ENCODE measurements at regions not wholly inside any gene's neighbourhood (a gene's known extent, or its start where the extent isn't known, plus 50 kb on each side); places are given as distances from the start of the nearest gene placed in this dataset.

DNA sequence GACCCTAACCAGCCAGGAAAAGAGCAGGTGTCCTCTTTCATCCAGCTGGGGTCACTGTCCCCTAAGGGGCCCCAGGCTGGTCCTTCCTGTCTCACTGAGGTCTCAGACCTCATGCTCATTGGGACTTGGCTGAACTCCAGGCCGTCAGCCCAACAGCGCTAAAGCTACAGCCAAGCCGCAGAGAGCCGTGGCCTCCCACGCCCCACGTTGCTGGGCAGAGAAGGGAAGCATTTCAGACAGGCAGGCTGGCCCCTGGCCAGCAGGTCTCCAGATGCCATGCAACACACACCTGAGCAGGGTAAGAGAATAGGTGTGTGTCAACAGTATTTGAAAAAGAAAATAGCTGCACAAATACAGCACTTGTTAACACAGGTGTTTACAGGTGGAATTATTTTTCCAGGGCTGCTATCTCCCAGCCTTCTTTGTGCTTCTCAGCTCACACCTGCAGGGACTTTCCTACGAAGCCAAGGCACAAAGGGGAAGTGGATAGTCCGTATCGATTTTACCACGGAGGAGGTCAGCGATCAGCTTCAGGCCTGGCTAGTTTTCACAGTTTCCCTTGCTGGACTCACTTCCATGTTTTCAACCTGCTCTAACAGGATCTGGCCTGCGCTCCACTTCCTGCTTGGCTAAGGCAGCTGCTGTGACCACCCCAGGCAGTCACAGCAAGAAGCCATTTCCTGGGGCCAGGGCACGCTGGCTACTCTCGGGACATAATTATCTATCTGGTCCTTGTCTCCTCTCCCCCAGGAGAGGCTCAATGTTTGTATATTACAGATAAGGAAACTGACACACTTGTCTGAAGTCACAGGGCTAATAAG lies 156.1 kb upstream of the ID2 start:
- no peaks in the 10 kb centered on the region for H3K36me3 ChIP-seq
- H3K27me3 ChIP-seq: no peaks in the 10 kb centered on the region
- peak overlapping the region; percentile 69 to 88 (median 77) for H3K4me2 ChIP-seq
- H3K4me3 ChIP-seq: no peak overlapping the region
- peaks cover 0 to 9% (median 3%) of the 10 kb centered on the region in 11 experiments; a peak in 15 of 22 replicates for H3K9me3 ChIP-seq (replicated peaks in 1 of 11)
- H3K4me1 ChIP-seq: peaks cover 85 to 100% (median 96%) of the 10 kb centered on the region in 10 experiments
- peak overlapping the region in 5 of 11 experiments; percentile 6 to 41 (median 23); a peak in 5 of 22 replicates for H3K9ac ChIP-seq
- peak overlapping the region in 10 of 11 experiments; percentile 37 to 64 (median 53); a peak in 20 of 22 replicates for H3K27ac ChIP-seq
- TF ChIP-seq Cebpa-rat (IDR thresholded peaks at IDR 0.05): no peak
- H4K20me1 ChIP-seq: no peaks in the 10 kb centered on the region

DNA sequence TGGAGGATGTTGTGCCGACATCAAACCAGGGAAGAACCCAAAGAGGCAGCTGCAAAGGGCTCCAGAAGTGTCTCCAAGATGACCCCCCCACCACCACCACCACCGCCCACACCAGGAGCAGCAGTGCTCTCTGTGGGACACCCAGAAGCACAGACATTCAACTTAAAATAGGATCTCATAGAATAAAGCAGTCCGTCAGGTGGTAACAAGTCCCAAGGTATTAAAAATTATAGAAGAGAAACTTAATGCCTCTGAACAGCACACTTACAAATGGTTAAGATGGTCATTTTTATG lies 155.5 kb upstream of the ID2 start:
- Histone ChIP-seq H3K4me2 (peak overlapping the region; percentile 69 to 88 (median 77)), H3K9me3 (replicated peaks in 1 of 11) (peaks cover 4 to 15% (median 8%) of the 10 kb centered on the region in 11 experiments), H3K4me1 (peaks cover 80 to 95% (median 90%) of the 10 kb centered on the region in 10 experiments), H3K27me3 (no peaks in the 10 kb centered on the region), H3K9ac (peak overlapping the region in 5 of 11 experiments; percentile 6 to 41 (median 23); a peak in 5 of 22 replicates), H3K36me3 (peaks cover 0 to 3% (median 0%) of the 10 kb centered on the region in 11 experiments; a peak in 3 of 22 replicates), H3K27ac (peak overlapping the region in 10 of 11 experiments; percentile 37 to 64 (median 53); a peak in 18 of 22 replicates), H4K20me1 (no peaks in the 10 kb centered on the region), H3K4me3 (no peak overlapping the region)
- TF ChIP-seq Cebpa-rat (IDR thresholded peaks at IDR 0.05): no peak

DNA sequence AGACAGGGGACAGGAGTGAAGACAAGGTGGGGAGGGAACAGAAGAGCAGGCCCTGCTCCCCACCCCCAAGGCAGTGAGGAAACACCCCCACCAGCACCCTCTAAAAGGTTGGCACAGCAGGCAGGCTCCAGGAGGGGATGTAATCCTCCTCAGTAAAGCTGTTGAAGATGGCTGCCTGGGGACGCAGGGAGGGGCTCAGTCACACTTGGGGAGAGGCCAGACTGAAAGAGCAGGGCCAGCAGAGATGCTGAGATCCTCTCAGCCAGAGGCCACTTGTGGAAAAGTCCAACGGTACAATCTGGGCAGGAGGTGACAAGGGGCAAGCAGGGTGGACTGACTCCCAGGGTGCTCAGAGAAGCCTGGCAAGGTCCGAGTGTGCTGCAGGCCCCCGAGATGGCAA lies 154.8 kb upstream of the ID2 start:
- peak overlapping the region in 9 of 11 experiments; percentile 27 to 64 (median 49); a peak in 14 of 22 replicates for H3K27ac ChIP-seq
- H3K36me3 ChIP-seq: peaks cover 0 to 3% (median 0%) of the 10 kb centered on the region in 11 experiments; a peak in 3 of 22 replicates
- H3K27me3 ChIP-seq: no peaks in the 10 kb centered on the region
- no peak for TF ChIP-seq Cebpa-rat (IDR thresholded peaks at IDR 0.05)
- no peaks in the 10 kb centered on the region for H4K20me1 ChIP-seq
- H3K4me2 ChIP-seq: peak overlapping the region; percentile 69 to 88 (median 77)
- H3K9ac ChIP-seq: no peak overlapping the region
- H3K9me3 ChIP-seq (replicated peaks in 1 of 11): peaks cover 11 to 21% (median 15%) of the 10 kb centered on the region in 11 experiments
- no peak overlapping the region for H3K4me3 ChIP-seq
- H3K4me1 ChIP-seq: peaks cover 73 to 88% (median 85%) of the 10 kb centered on the region in 10 experiments

DNA sequence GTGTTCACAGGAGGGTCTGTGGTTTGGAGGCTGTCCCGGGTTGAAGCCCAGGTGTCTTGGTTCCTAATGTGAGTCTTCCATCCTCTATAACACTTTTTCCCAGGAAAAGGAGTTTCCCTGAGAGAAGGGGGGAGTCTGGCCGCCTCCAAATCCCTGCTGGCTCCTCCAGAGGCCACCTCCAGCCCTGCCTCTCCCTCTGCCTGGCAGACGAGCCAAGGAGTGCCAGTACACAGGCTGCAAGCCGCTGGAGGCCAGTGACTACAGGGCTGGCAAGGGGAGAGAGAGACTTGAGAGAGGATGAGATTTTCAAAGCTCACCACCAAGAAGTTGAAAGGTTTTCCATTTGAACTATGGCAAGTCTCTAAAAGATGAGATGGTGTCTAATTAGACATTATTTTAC lies 154.2 kb upstream of the ID2 start:
- H3K36me3 ChIP-seq: peaks cover 0 to 4% (median 0%) of the 10 kb centered on the region in 11 experiments; a peak in 3 of 22 replicates
- H3K27ac ChIP-seq: peak overlapping the region in 8 of 11 experiments; percentile 27 to 64 (median 50); a peak in 9 of 22 replicates
- H3K27me3 ChIP-seq: no peaks in the 10 kb centered on the region
- peaks cover 18 to 28% (median 21%) of the 10 kb centered on the region in 11 experiments for H3K9me3 ChIP-seq (replicated peaks in 1 of 11)
- H3K4me1 ChIP-seq: peaks cover 67 to 83% (median 78%) of the 10 kb centered on the region in 10 experiments
- H3K4me2 ChIP-seq: peak overlapping the region; percentile 69 to 88 (median 77); a peak in 21 of 22 replicates
- H3K4me3 ChIP-seq: no peak overlapping the region
- no peak overlapping the region for H3K9ac ChIP-seq
- TF ChIP-seq Cebpa-rat (IDR thresholded peaks at IDR 0.05): no peak
- no peaks in the 10 kb centered on the region for H4K20me1 ChIP-seq

DNA sequence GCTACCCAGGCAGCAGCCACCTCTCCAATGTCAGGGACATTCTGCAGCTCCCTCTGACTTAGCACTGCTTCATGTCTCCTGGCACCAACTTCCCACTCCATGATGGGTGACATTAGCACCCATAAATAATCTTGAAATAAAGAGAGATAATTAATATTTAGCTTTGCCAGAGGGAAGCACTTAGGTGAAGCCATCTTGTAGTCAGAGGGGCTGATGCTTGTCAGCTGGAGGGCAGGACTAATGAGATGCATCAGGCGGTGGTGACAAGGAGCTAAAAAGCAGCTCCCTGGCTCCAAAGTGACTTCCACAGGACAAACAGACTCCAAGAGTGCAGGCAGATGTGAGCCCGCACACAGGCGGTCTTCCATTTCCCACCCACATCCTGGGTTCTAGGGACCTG lies 153.0 kb upstream of the ID2 start:
- H3K4me2 ChIP-seq: peak overlapping the region in 10 of 11 experiments; percentile 8 to 86 (median 56); a peak in 20 of 22 replicates
- TF ChIP-seq Cebpa-rat (IDR thresholded peaks at IDR 0.05): no peak

DNA sequence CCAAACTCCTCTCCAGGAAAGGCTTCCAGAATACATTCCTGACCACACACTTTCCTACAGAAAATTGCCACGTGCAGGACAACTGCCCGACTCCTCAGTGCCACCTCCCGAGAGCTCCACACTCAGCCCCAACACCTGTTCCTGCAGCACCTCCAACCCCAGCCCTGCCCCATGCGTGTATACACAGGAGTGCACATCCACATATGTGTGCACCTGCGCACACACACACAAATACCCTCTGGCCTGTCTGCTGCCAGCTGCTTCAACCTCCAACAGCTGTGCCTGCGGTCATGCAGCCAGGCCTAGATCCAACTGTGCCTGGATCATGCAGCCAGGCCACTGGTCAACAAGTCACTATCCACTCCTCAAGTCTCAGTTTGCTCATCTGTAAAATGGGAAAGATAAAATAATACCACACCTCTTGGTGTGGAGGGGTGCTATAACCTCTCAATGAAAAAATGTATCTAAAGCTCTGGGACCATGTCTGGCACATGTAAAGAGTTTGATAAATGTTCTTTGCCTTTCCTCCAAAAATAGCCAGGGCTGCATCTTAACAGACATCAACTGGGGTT lies 152.1 kb upstream of the ID2 start:
- no peak for TF ChIP-seq Cebpa-rat (IDR thresholded peaks at IDR 0.05)
- Histone ChIP-seq H4K20me1 (no peaks in the 10 kb centered on the region), H3K4me2 (peak overlapping the region in 10 of 11 experiments; percentile 29 to 86 (median 56); a peak in 16 of 22 replicates), H3K9me3 (replicated peaks in 1 of 11) (peaks cover 23 to 35% (median 29%) of the 10 kb centered on the region in 11 experiments), H3K9ac (no peak overlapping the region), H3K36me3 (peaks cover 0 to 4% (median 0%) of the 10 kb centered on the region in 11 experiments; a peak in 3 of 22 replicates), H3K4me1 (peaks cover 74 to 83% (median 78%) of the 10 kb centered on the region in 10 experiments), H3K4me3 (no peak overlapping the region), H3K27ac (no peak overlapping the region), H3K27me3 (no peaks in the 10 kb centered on the region)

More for the DNA sequence above, 153.0 kb upstream of the ID2 start:
- H3K4me1 ChIP-seq: peaks cover 71 to 83% (median 78%) of the 10 kb centered on the region in 10 experiments
- peak overlapping the region in 3 of 11 experiments; percentile 8 to 38 (median 20); a peak in 2 of 22 replicates for H3K9ac ChIP-seq
- H4K20me1 ChIP-seq: no peaks in the 10 kb centered on the region
- H3K9me3 ChIP-seq (replicated peaks in 1 of 11): peaks cover 23 to 35% (median 29%) of the 10 kb centered on the region in 11 experiments
- peaks cover 0 to 4% (median 0%) of the 10 kb centered on the region in 11 experiments; a peak in 3 of 22 replicates for H3K36me3 ChIP-seq
- H3K27me3 ChIP-seq: no peaks in the 10 kb centered on the region
- H3K27ac ChIP-seq: peak overlapping the region in 6 of 11 experiments; percentile 6 to 61 (median 24); a peak in 6 of 22 replicates
- no peak overlapping the region for H3K4me3 ChIP-seq

DNA sequence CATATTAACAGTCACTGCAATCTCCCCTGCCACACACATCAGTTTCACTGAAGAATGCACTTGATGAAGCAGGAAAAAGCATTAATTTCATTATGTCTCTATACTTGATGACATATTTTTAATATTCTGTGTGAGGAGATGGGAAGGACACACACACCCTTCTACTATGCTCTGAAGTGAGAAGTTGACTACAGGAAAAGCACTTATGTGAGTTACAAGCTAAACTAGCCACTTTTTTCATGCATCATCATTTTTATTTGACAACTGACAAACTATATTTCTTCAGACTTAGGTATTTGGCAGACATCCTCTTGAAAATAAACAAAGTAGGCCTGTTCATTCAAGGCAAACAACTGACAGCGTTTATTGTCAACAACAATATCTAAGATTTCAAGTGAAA lies 150.4 kb upstream of the ID2 start:
- 0 out of 22 replicates have a peak overlapping the region, but pooled peaks of 1 of the 11 experiments have one; percentile 25 for H3K27ac ChIP-seq
- H3K4me3 ChIP-seq: no peak overlapping the region
- peaks cover 23 to 35% (median 29%) of the 10 kb centered on the region in 11 experiments for H3K9me3 ChIP-seq (replicated peaks in 1 of 11)
- peaks cover 0 to 4% (median 0%) of the 10 kb centered on the region in 11 experiments; a peak in 3 of 22 replicates for H3K36me3 ChIP-seq
- no peak overlapping the region for H3K9ac ChIP-seq
- no peaks in the 10 kb centered on the region for H4K20me1 ChIP-seq
- no peaks in the 10 kb centered on the region for H3K27me3 ChIP-seq
- peaks cover 74 to 83% (median 78%) of the 10 kb centered on the region in 10 experiments for H3K4me1 ChIP-seq
- no peak overlapping the region for H3K4me2 ChIP-seq
- no peak for TF ChIP-seq Cebpa-rat (IDR thresholded peaks at IDR 0.05)

DNA sequence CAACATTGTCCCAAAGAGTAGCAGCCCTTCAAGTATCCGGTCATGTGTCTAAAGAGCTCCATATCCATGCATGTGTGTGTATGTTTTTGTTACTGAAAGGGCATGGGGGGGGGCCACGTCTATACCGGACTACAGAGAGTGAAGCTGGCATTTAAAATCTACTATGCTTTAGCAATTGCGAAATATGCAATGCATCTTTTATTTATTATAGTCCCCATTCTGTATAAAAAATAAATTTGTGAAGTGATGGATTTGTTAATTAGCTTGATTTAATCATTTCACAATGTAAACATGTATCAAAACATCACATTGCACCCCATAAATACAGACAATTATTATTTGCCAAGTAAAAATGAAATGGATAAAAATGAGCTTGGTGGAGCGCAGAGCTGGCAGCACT lies 149.4 kb upstream of the ID2 start:
- Histone ChIP-seq H3K4me1 (peaks cover 74 to 83% (median 78%) of the 10 kb centered on the region in 10 experiments), H3K4me2 (peak overlapping the region in 4 of 11 experiments; percentile 93 to 96 (median 95); a peak in 3 of 22 replicates), H3K9ac (no peak overlapping the region; a peak in 1 of 22 replicates), H3K36me3 (peaks cover 0 to 4% (median 0%) of the 10 kb centered on the region in 11 experiments; a peak in 3 of 22 replicates), H3K4me3 (no peak overlapping the region; a peak in 1 of 20 replicates), H4K20me1 (no peaks in the 10 kb centered on the region), H3K27ac (peak overlapping the region in 8 of 11 experiments; percentile 44 to 99 (median 98); a peak in 16 of 22 replicates), H3K27me3 (no peaks in the 10 kb centered on the region), H3K9me3 (replicated peaks in 1 of 11) (peaks cover 23 to 35% (median 29%) of the 10 kb centered on the region in 11 experiments)
- peak in 6 of 11 experiments; percentile 24 to 64 (median 54); a peak in 6 of 22 replicates for TF ChIP-seq Cebpa-rat (IDR thresholded peaks at IDR 0.05)

Data from BLaER1 treated with 17β-estradiol and CSF1 and Interleukin-3, amounts not matched to agents 10 nM and 100 nM (cell line).